ENCODE measurements at regions not wholly inside any gene's neighbourhood (a gene's known extent, or its start where the extent isn't known, plus 50 kb on each side); places are given as distances from the start of the nearest gene placed in this dataset.
A peak's percentile ranks its signal among the peaks of the same experiment; 100 is the strongest.

DNA sequence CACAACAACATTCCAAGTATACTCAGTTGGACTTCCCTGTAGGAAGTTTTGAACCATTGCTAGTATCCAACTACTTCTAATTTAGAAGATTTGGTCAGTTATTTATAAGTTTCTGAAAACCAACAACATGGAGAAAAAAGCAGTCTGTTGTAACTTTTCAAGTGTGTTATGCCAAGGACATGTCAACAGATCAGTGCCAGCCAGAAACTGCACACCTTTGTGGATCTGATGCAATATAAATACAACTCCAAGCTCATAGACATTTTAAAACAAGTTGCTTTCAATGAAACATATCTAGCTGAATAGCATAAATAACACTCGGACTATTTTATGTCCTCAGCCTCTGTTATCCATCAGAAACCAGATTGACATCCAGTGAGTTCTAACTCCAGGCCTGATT is 58.3 kb upstream of the CARMIL1 start:
- Histone ChIP-seq H3K9me3 (ENCODE audit: control insufficient read depth in 2 of 2, low read length in 2 of 2) (no peaks in the 10 kb centered on the region), H3K4me1 (ENCODE audit: control insufficient read depth in 2 of 2, insufficient read depth in 2 of 2, low read length in 2 of 2) (peaks cover 4 to 5% of the 10 kb centered on the region in 2 donors), H3K9ac (ENCODE audit: low read depth in 1 of 2, low read length in 2 of 2) (no peak overlapping the region), H3K4me3 (ENCODE audit: low read length in 2 of 2) (no peak overlapping the region), H3K36me3 (ENCODE audit: control insufficient read depth in 2 of 2, insufficient read depth in 2 of 2, low read length in 2 of 2) (no peaks in the 10 kb centered on the region), H3K27me3 (ENCODE audit: control insufficient read depth in 2 of 2, insufficient read depth in 2 of 2, low read length in 2 of 2) (no peaks in the 10 kb centered on the region), H3K27ac (ENCODE audit: low read depth in 2 of 2, low read length in 2 of 2) (no peak overlapping the region)

DNA sequence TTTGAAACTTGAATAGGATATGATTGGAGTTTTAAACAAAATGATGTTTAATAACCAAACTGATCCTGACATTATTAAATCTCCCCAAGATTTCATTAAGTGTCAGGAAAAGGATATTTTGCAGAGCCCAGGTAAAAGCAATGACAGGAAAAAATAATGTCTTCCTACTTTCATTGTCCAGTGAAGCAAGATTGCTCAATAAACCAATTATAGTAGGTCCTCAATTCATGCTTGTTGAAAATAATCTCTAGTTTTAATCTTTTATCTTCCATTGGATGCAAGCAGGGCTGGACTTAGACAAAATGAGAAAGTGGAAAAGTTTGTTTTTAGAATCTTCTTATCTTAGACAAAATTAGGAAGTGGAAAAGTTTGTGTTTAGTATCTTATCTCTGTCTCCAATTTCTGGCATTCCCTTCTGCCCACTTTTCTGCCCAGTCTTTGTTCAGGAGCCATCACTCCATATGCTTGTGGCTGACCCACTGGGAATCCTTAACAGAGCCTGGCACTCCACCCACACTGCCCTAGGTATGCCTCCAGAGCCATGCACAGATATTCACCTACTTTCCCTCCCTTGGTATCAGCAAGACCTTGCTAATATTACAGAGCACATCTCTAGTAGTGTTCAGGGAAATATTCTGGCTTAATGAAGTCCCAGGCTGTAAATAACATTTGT is 57.0 kb upstream of the CARMIL1 start:
- Histone ChIP-seq H3K4me1 (ENCODE audit: control insufficient read depth in 2 of 2, insufficient read depth in 2 of 2, low read length in 2 of 2) (peaks cover 4 to 5% of the 10 kb centered on the region in 2 donors), H3K36me3 (ENCODE audit: control insufficient read depth in 2 of 2, insufficient read depth in 2 of 2, low read length in 2 of 2) (no peaks in the 10 kb centered on the region), H3K27me3 (ENCODE audit: control insufficient read depth in 2 of 2, insufficient read depth in 2 of 2, low read length in 2 of 2) (no peaks in the 10 kb centered on the region), H3K4me3 (ENCODE audit: low read length in 2 of 2) (no peak overlapping the region), H3K9me3 (ENCODE audit: control insufficient read depth in 2 of 2, low read length in 2 of 2) (no peaks in the 10 kb centered on the region), H3K9ac (ENCODE audit: low read depth in 1 of 2, low read length in 2 of 2) (no peak overlapping the region), H3K27ac (ENCODE audit: low read depth in 2 of 2, low read length in 2 of 2) (no peak overlapping the region)

GRCh38 chr6:25223490-25223991 is 55.6 kb upstream of the CARMIL1 start:
- H3K9me3 ChIP-seq (ENCODE audit: control insufficient read depth in 2 of 2, low read length in 2 of 2), result peaks cover 0 to 2% of the 10 kb centered on the region in 2 donors
- no peaks in the 10 kb centered on the region for H3K27me3 ChIP-seq (ENCODE audit: control insufficient read depth in 2 of 2, insufficient read depth in 2 of 2, low read length in 2 of 2)
- peaks cover 4 to 5% of the 10 kb centered on the region in 2 donors for H3K4me1 ChIP-seq (ENCODE audit: control insufficient read depth in 2 of 2, insufficient read depth in 2 of 2, low read length in 2 of 2)
- no peak overlapping the region for H3K27ac ChIP-seq (ENCODE audit: low read depth in 2 of 2, low read length in 2 of 2)
- H3K9ac ChIP-seq (ENCODE audit: low read depth in 1 of 2, low read length in 2 of 2), result no peak overlapping the region
- H3K4me3 ChIP-seq (ENCODE audit: low read length in 2 of 2), result peak overlapping the region; percentile 46 to 66
- no peaks in the 10 kb centered on the region for H3K36me3 ChIP-seq (ENCODE audit: control insufficient read depth in 2 of 2, insufficient read depth in 2 of 2, low read length in 2 of 2)

GRCh38 chr6:25224242-25224641 is 54.9 kb upstream of the CARMIL1 start:
- H3K4me1 ChIP-seq (ENCODE audit: control insufficient read depth in 2 of 2, insufficient read depth in 2 of 2, low read length in 2 of 2), result peaks cover 4 to 5% of the 10 kb centered on the region in 2 donors
- no peak overlapping the region for H3K9ac ChIP-seq (ENCODE audit: low read depth in 1 of 2, low read length in 2 of 2)
- peaks cover 0 to 2% of the 10 kb centered on the region in 2 donors for H3K9me3 ChIP-seq (ENCODE audit: control insufficient read depth in 2 of 2, low read length in 2 of 2)
- no peak overlapping the region for H3K4me3 ChIP-seq (ENCODE audit: low read length in 2 of 2)
- no peak overlapping the region for H3K27ac ChIP-seq (ENCODE audit: low read depth in 2 of 2, low read length in 2 of 2)
- H3K27me3 ChIP-seq (ENCODE audit: control insufficient read depth in 2 of 2, insufficient read depth in 2 of 2, low read length in 2 of 2), result no peaks in the 10 kb centered on the region
- H3K36me3 ChIP-seq (ENCODE audit: control insufficient read depth in 2 of 2, insufficient read depth in 2 of 2, low read length in 2 of 2), result no peaks in the 10 kb centered on the region

DNA sequence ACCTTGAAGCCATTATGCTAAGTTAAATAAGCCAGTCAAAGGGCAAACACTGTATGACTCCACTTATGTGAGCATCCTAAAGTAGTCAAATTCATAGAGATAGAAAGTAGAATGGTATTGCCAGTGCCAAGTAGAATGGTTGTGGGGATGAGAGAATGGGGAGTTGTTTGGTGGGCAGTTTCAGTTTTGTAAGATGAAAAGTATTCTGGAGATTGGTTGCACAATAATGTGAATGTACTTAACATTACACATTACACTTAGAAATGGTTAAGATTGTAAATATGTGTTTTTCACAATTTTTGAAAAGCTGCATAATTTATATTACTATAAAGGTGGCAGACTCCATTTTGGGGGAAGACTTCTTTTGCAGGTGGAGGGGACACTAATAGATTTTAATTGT is 51.3 kb upstream of the CARMIL1 start:
- Histone ChIP-seq H3K4me1 (ENCODE audit: control insufficient read depth in 2 of 2, insufficient read depth in 2 of 2, low read length in 2 of 2) (peaks cover 4 to 5% of the 10 kb centered on the region in 2 donors), H3K9me3 (ENCODE audit: control insufficient read depth in 2 of 2, low read length in 2 of 2) (peaks cover 0 to 2% of the 10 kb centered on the region in 2 donors), H3K27me3 (ENCODE audit: control insufficient read depth in 2 of 2, insufficient read depth in 2 of 2, low read length in 2 of 2) (no peaks in the 10 kb centered on the region), H3K4me3 (ENCODE audit: low read length in 2 of 2) (no peak overlapping the region), H3K36me3 (ENCODE audit: control insufficient read depth in 2 of 2, insufficient read depth in 2 of 2, low read length in 2 of 2) (no peaks in the 10 kb centered on the region), H3K9ac (ENCODE audit: low read depth in 1 of 2, low read length in 2 of 2) (no peak overlapping the region), H3K27ac (ENCODE audit: low read depth in 2 of 2, low read length in 2 of 2) (no peak overlapping the region)

Measured in mucosa of rectum (tissue), 2 donors.